ENCODE measurements at regions not wholly inside any gene's neighbourhood (a gene's known extent, or its start where the extent isn't known, plus 50 kb on each side); places are given as distances from the start of the nearest gene placed in this dataset.

DNA sequence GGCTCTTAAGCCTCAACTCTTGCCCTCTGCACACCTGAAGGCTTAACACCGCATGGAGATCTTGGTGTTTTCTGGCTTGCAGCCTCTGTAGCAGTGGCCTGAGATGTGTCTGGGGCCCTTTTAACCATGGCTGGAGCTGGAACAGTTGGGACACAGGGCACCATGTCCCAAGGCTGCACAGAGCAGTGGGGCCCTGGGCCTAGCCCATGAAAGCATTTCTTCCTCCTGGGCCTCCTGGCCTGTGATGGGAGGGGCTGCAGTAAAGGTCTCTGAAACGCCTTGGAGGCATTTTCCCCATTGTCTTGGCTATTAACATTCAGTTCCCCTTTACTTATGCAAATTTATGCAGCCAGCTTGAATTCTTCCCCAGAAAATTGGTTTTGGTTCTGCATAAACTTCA, 735.5 kb upstream of the ALCAM start:
- TF ChIP-seq, protein P1, sequence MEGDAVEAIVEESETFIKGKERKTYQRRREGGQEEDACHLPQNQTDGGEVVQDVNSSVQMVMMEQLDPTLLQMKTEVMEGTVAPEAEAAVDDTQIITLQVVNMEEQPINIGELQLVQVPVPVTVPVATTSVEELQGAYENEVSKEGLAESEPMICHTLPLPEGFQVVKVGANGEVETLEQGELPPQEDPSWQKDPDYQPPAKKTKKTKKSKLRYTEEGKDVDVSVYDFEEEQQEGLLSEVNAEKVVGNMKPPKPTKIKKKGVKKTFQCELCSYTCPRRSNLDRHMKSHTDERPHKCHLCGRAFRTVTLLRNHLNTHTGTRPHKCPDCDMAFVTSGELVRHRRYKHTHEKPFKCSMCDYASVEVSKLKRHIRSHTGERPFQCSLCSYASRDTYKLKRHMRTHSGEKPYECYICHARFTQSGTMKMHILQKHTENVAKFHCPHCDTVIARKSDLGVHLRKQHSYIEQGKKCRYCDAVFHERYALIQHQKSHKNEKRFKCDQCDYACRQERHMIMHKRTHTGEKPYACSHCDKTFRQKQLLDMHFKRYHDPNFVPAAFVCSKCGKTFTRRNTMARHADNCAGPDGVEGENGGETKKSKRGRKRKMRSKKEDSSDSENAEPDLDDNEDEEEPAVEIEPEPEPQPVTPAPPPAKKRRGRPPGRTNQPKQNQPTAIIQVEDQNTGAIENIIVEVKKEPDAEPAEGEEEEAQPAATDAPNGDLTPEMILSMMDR (IDR thresholded peaks at IDR 0.05; ENCODE audit: low read depth, low read length, missing control alignments): no peak
- no peak overlapping the region for H3K4me3 ChIP-seq (ENCODE audit: low read depth, low read length)
- no peak for DNase-seq (ENCODE audit: low read depth)

DNA sequence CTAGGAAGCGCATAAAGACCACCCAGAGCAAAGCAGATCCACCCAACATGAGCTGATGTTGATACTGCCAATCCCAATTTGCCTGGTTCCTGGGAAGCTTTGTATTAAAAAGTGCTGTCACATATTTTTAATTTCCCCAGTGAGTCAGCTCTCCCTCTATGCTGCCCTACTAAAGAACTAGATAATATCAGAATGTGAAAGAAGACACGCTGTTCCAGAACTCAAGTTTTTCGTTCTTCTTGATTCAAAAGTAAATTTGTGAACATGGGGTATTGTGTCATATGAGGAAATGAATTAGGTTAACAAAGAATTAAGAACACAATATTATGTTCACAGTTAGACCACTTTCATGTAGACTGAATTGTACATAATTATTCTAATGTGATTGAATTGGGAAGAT, 734.2 kb upstream of the ALCAM start:
- no peak overlapping the region for H3K4me3 ChIP-seq (ENCODE audit: low read depth, low read length)
- TF ChIP-seq, protein P1 (IDR thresholded peaks at IDR 0.05; ENCODE audit: low read depth, low read length, missing control alignments): no peak
- no peak for DNase-seq (ENCODE audit: low read depth)

DNA sequence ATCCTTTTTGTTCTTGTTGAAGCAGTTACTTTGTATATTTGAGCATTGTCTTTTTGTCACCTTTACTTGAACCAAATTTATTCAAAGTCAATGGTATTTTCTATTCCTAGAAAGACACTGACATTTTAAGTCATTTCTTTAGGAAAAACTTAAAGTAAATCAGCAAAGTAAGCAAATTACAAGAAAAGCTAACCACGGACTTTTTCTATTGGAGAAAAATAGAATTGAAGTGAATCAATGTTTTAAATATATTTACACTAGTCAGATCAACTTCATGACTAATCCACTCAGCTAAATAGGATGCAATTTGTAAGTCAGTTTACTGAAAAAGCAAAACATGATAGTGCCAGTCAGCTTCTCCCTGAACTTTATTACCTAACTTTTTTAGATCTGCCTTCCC, 733.8 kb upstream of the ALCAM start:
- TF ChIP-seq, protein P1 (IDR thresholded peaks at IDR 0.05; ENCODE audit: low read depth, low read length, missing control alignments): no peak
- no peak overlapping the region for H3K4me3 ChIP-seq (ENCODE audit: low read depth, low read length)
- DNase-seq (ENCODE audit: low read depth): no peak

DNA sequence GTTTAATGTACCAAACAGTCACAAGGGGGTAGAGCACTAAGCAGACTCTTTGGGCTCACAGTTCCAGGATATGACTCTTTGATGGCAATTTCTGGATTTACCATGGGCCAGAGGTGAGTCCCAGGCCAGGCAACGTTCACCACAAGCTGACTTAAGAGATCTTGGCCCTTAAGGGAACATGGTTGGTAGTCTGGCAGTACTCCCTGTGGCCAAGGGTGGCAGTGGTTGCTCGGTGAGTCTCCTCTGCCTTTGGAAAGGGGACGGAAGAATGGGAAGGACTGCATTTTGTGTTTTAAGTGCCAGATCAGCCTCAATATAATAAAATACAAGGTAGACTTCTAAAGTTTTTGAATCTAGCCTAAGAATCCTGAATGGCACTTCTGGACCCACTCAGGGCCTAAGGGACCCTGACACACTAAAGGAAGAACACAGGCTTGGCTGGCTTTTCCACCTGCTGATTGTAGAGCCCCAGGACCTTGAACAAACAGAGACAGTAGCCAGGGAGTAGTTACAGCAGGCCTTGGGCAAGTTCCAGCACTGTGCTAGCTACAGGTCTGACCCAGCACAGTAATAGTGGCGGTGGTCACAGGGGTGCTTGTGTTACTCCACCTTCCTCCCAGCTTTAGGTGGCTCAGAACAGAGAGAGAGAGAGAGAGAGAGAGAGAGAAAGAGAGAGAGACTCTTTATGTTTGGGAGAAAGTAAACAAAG, 730.7 kb upstream of the ALCAM start:
- no peak for DNase-seq (ENCODE audit: low read depth)
- H3K4me3 ChIP-seq (ENCODE audit: low read depth, low read length): no peak overlapping the region
- TF ChIP-seq, protein P1 (IDR thresholded peaks at IDR 0.05; ENCODE audit: low read depth, low read length, missing control alignments): peak; percentile 22

DNA sequence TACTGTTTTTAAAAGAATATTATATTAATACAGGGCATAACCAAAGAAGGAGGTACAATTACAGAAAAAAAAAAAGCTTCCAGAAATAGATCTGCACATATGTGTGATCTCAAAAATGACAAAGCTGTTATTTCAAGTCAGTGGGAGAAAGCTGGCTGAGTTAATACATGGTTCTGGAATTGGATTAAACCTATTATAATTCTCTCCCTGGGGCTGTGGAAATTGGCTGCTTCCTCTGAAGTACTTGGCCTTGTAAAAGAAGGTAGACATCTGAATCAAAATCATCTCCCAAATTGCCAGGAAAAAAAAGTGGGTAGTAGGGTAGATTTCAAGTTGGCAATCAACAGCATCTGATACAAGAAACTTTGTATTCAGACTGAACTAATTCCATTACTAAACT, 723.9 kb upstream of the ALCAM start:
- H3K4me3 ChIP-seq (ENCODE audit: low read depth, low read length): no peak overlapping the region
- TF ChIP-seq, protein P1 (IDR thresholded peaks at IDR 0.05; ENCODE audit: low read depth, low read length, missing control alignments): no peak
- DNase-seq (ENCODE audit: low read depth): no peak

DNA sequence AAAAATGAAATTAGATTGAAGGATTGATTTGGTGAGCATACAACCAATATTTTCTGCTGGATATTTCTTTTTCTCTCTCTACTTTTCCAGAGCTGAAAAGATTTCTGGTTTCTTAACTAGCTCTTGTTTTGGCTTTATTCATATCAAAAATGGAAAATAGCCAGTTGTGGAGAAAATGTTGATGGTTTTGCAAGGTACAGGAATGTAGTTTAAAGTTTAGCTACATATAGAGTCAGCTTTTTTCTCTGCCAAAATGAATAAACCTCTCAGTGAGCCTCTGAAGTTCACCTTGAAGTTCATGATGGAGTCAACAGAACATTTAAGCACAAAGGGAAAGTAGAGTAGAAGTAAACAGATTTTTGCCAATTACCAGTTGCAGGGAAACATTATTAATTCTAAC, 720.5 kb upstream of the ALCAM start:
- H3K4me3 ChIP-seq (ENCODE audit: low read depth, low read length): no peak overlapping the region
- TF ChIP-seq, protein P1 (IDR thresholded peaks at IDR 0.05; ENCODE audit: low read depth, low read length, missing control alignments): no peak
- DNase-seq (ENCODE audit: low read depth): no peak

DNA sequence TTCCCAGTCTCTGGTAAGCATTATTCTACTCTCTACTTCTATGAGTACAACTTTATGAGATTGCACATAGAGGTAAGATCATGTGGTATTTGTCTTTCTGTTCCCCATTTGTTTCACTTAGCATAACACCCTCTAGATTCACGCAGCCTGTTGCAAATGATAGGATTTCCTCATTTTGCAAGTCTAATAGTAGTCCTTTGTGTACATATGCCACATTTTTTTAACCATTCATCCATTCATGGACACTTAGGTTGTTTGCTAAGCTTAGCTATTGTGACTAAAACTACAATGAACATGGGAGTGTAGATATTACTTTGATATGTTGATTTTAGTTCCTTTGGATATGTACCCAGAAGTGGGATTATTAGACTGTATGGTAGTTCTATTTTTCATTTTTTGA, 717.9 kb upstream of the ALCAM start:
- no peak overlapping the region for H3K4me3 ChIP-seq (ENCODE audit: low read depth, low read length)
- TF ChIP-seq, protein P1 (IDR thresholded peaks at IDR 0.05; ENCODE audit: low read depth, low read length, missing control alignments): no peak
- DNase-seq (ENCODE audit: low read depth): no peak

All from GM12864 (cell line).